ENCODE measurements at regions not wholly inside any gene's neighbourhood (a gene's known extent, or its start where the extent isn't known, plus 50 kb on each side); places are given as distances from the start of the nearest gene placed in this dataset.

- Histone ChIP-seq H4K20me1 (ENCODE audit: insufficient read depth, low read length) (no peaks in the 10 kb centered on the region), H3K79me2 (ENCODE audit: insufficient read depth, low read length) (no peaks in the 10 kb centered on the region), H3K36me3 (replicated peaks in 1 of 2; ENCODE audit: control insufficient read depth in 1 of 2, insufficient read depth in 2 of 2, low read length in 2 of 2) (no peaks in the 10 kb centered on the region), H3K27me3 (ENCODE audit: control insufficient read depth in 2 of 2, insufficient read depth in 2 of 2, low read length in 2 of 2) (no peaks in the 10 kb centered on the region), H3K27ac (ENCODE audit: low read depth in 1 of 2, low read length in 2 of 2) (no peak overlapping the region), H3K4me3 (replicated peaks in 1 of 3; ENCODE audit: low read depth in 2 of 3, low read length in 3 of 3) (no peak overlapping the region), H3K4me2 (replicated peaks; ENCODE audit: extremely low read depth, low read length, poor library complexity, severe bottlenecking) (no peak overlapping the region), H2AFZ (ENCODE audit: insufficient read depth, low read depth, low read length, poor library complexity, severe bottlenecking) (no peak overlapping the region), H3K9ac (ENCODE audit: insufficient read depth, low read length, poor library complexity, severe bottlenecking) (no peak overlapping the region), H3K9me3 (replicated peaks in 1 of 2; ENCODE audit: control insufficient read depth in 1 of 2, insufficient read depth in 1 of 2, low read length in 2 of 2) (peaks cover 0 to 3% of the 10 kb centered on the region in 2 donors), H3K4me1 (ENCODE audit: control insufficient read depth in 1 of 2, insufficient read depth in 2 of 2, low read length in 2 of 2) (no peaks in the 10 kb centered on the region)
- H3K27me3 Mint-ChIP-seq (ENCODE audit: low read depth in 3 of 3): no peaks in the 10 kb centered on the region
- no peaks in the 10 kb centered on the region for H3K4me1 Mint-ChIP-seq
- H3K36me3 Mint-ChIP-seq: no peaks in the 10 kb centered on the region
- WGBS (ENCODE audit: insufficient coverage): no CpG with 5 or more reads among the region's 2 CpGs
- no peak for DNase-seq
- peaks cover 0 to 7% (median 0%) of the 10 kb centered on the region in 7 donors for H3K9me3 Mint-ChIP-seq
- H3K27ac Mint-ChIP-seq: no peak overlapping the region
- no peak for TF ChIP-seq CTCF (IDR thresholded peaks at IDR 0.05)
- intact Hi-C loops (cut with micrococcal nuclease): no loop called here
- no peak overlapping the region for H3K4me3 Mint-ChIP-seq
Observed at GRCh38 chr4:33566649-33567048, 2677.7 kb downstream of the ARAP2 start.

GRCh38 chr4:33577791-33578190, 2666.5 kb downstream of the ARAP2 start:
- Mint-ChIP-seq H3K27me3 (ENCODE audit: low read depth in 3 of 3) (no peaks in the 10 kb centered on the region), H3K9me3 (peaks cover 0 to 6% (median 3%) of the 10 kb centered on the region in 7 donors), H3K27ac (no peak overlapping the region), H3K4me3 (no peak overlapping the region), H3K4me1 (no peaks in the 10 kb centered on the region), H3K36me3 (no peaks in the 10 kb centered on the region)
- Histone ChIP-seq H3K4me2 (replicated peaks; ENCODE audit: extremely low read depth, low read length, poor library complexity, severe bottlenecking) (no peak overlapping the region), H3K4me3 (replicated peaks in 1 of 3; ENCODE audit: low read depth in 2 of 3, low read length in 3 of 3) (no peak overlapping the region), H4K20me1 (ENCODE audit: insufficient read depth, low read length) (no peaks in the 10 kb centered on the region), H3K27me3 (ENCODE audit: control insufficient read depth in 2 of 2, insufficient read depth in 2 of 2, low read length in 2 of 2) (no peaks in the 10 kb centered on the region), H3K36me3 (replicated peaks in 1 of 2; ENCODE audit: control insufficient read depth in 1 of 2, insufficient read depth in 2 of 2, low read length in 2 of 2) (no peaks in the 10 kb centered on the region), H2AFZ (ENCODE audit: insufficient read depth, low read depth, low read length, poor library complexity, severe bottlenecking) (no peak overlapping the region), H3K4me1 (ENCODE audit: control insufficient read depth in 1 of 2, insufficient read depth in 2 of 2, low read length in 2 of 2) (no peaks in the 10 kb centered on the region), H3K79me2 (ENCODE audit: insufficient read depth, low read length) (no peaks in the 10 kb centered on the region), H3K9ac (ENCODE audit: insufficient read depth, low read length, poor library complexity, severe bottlenecking) (no peak overlapping the region), H3K27ac (ENCODE audit: low read depth in 1 of 2, low read length in 2 of 2) (no peak overlapping the region), H3K9me3 (replicated peaks in 1 of 2; ENCODE audit: control insufficient read depth in 1 of 2, insufficient read depth in 1 of 2, low read length in 2 of 2) (peaks cover 0 to 10% of the 10 kb centered on the region in 2 donors)
- no peak for TF ChIP-seq CTCF (IDR thresholded peaks at IDR 0.05)
- DNase-seq: no peak
- WGBS (ENCODE audit: insufficient coverage): 100% methylated on average over 2 of the region's 6 CpGs
- intact Hi-C loops (cut with micrococcal nuclease): no loop called here
